ENCODE measurements at regions not wholly inside any gene's neighbourhood (a gene's known extent, or its start where the extent isn't known, plus 50 kb on each side); places are given as distances from the start of the nearest gene placed in this dataset.

GRCh38 chr5:82624062-82624461 lies 345.9 kb upstream of the RPS23 start:
- TF ChIP-seq CTCF (IDR thresholded peaks at IDR 0.05; ENCODE audit: insufficient read depth, low read depth, low read length) (no peak), EZH2 (IDR thresholded peaks at IDR 0.05; ENCODE audit: insufficient read depth, low read length) (no peak)
